Spleen (tissue), 7 donors: ENCODE measurements at regions not wholly inside any gene's neighbourhood (a gene's known extent, or its start where the extent isn't known, plus 50 kb on each side); places are given as distances from the start of the nearest gene placed in this dataset.
"Not testable (repeated sequence)": the region's sequence is repeated elsewhere in the genome, so short reads cannot be mapped to it uniquely, and the experiment has no call there.

Experiments used
- POLR2A ChIP-seq, 3 donors: fragments of 450-650 bp; IDR thresholded peaks; one replicate each; pipeline ENCODE4 v1.5.1; 2017; ENCODE audit warnings: antibody characterized with exemption in 3 of 3, mild to moderate bottlenecking in 1 of 3
- POLR2AphosphoS5 ChIP-seq, 3 donors: sonication (generic); formaldehyde crosslinking; IDR thresholded peaks; one replicate each; pipeline ENCODE4 v1.5.1; 2017; ENCODE audit warnings: antibody characterized with exemption in 3 of 3
- TF ChIP-seq, protein P1 (sequence below), 11 experiments: fragments of 200-600 bp in 7 of 11; fragments of 450-650 bp in 4 of 11; sonication (generic) in 4 of 11; IDR thresholded peaks in 8 of 11; conservative IDR thresholded peaks in 3 of 11; 1 replicate in 7 of 11; 2 replicates in 4 of 11; pipeline versions ENCODE4 v1.4.0 to v1.8.0; 2016 to 2021; ENCODE audit warnings: antibody characterized with exemption in 11 of 11, inconsistent platforms in 4 of 11, mild to moderate bottlenecking in 1 of 11
- donor health status: DM: no; HTN: no; CAD: no; lungs with moderate emphysema.
- donor health status: DM: no; HTN: no; CAD: no.
- donor health status: DM: no; HTN: no; CAD: no.

DNA sequence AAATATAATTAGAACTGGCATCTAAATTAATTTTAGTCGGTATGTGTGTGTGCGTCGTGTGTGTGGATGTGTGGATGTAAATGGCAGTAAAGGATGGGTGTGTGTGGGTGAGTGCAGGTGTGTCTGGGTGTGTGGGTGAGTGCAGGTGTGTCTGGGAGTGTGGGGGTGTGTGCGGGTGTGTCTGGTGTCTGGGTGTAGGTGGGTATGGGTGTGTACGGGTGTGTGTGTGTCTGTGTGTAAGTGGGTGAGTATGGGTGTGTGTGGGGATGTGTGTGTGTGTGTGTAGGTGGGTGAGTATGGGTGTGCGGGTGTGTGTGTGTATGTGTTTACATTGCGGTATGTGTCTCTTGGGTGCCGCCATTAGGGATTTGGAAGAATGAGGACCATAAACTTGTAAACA, 55.0 kb downstream of the OR11H1 start:
- TF ChIP-seq, protein P1, sequence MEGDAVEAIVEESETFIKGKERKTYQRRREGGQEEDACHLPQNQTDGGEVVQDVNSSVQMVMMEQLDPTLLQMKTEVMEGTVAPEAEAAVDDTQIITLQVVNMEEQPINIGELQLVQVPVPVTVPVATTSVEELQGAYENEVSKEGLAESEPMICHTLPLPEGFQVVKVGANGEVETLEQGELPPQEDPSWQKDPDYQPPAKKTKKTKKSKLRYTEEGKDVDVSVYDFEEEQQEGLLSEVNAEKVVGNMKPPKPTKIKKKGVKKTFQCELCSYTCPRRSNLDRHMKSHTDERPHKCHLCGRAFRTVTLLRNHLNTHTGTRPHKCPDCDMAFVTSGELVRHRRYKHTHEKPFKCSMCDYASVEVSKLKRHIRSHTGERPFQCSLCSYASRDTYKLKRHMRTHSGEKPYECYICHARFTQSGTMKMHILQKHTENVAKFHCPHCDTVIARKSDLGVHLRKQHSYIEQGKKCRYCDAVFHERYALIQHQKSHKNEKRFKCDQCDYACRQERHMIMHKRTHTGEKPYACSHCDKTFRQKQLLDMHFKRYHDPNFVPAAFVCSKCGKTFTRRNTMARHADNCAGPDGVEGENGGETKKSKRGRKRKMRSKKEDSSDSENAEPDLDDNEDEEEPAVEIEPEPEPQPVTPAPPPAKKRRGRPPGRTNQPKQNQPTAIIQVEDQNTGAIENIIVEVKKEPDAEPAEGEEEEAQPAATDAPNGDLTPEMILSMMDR (IDR thresholded peaks at IDR 0.05 in 8 of 11, conservative IDR thresholded peaks at IDR 0.05 in 3 of 11) = not testable (repeated sequence)
- not testable (repeated sequence) for TF ChIP-seq POLR2A, POLR2AphosphoS5 (IDR thresholded peaks at IDR 0.05)
